GM18951 (cell line): ENCODE measurements at regions not wholly inside any gene's neighbourhood (a gene's known extent, or its start where the extent isn't known, plus 50 kb on each side); places are given as distances from the start of the nearest gene placed in this dataset.

Experiments
- POLR2A ChIP-seq: IDR thresholded peaks from 4 replicates; pipeline ENCODE4 v1.6.1; 2011; ENCODE audit warnings: mild to moderate bottlenecking; ENCODE audit not compliant: insufficient read length, insufficient read depth; ENCODE audit errors: extremely low read depth
- in situ Hi-C: fragments of 300-500 bp; cut with MboI; formaldehyde crosslinking; loops from one replicate; pipeline ENCODE4 v1.12.0; 2022; ENCODE audit warnings: low sequenced_read_pairs, mixed read lengths, inconsistent platforms; ENCODE audit not compliant: unreplicated experiment

- in situ Hi-C loops: no loop called here
- TF ChIP-seq POLR2A: no peak
Observed at GRCh38 chr9:106065579-106066214, 371.4 kb downstream of the TMEM38B start.

GRCh38 chr9:106066940-106067524 is 372.7 kb downstream of the TMEM38B start:
- no peak for TF ChIP-seq POLR2A
- in situ Hi-C loops: no loop called here

- no peak for TF ChIP-seq POLR2A
- in situ Hi-C loops: no loop called here
Observed at GRCh38 chr9:106069241-106069640, 374.9 kb downstream of the TMEM38B start.

- TF ChIP-seq POLR2A: no peak
- in situ Hi-C loops: no loop called here
Observed at GRCh38 chr9:106072421-106072820, 378.1 kb downstream of the TMEM38B start.

- TF ChIP-seq POLR2A: no peak
- in situ Hi-C loops: no loop called here
Observed at GRCh38 chr9:106074006-106074405, 379.7 kb downstream of the TMEM38B start.

GRCh38 chr9:106075236-106075959 is 381.1 kb downstream of the TMEM38B start:
- in situ Hi-C loops: no loop called here
- TF ChIP-seq POLR2A: no peak

GRCh38 chr9:106075960-106076327 is 381.6 kb downstream of the TMEM38B start:
- no peak for TF ChIP-seq POLR2A
- in situ Hi-C loops: no loop called here

GRCh38 chr9:106076711-106077110 is 382.4 kb downstream of the TMEM38B start:
- in situ Hi-C loops: no loop called here
- TF ChIP-seq POLR2A: no peak

- no peak for TF ChIP-seq POLR2A
- in situ Hi-C loops: no loop called here
Observed at GRCh38 chr9:106077731-106078130, 383.4 kb downstream of the TMEM38B start.

GRCh38 chr9:106082621-106083020 is 388.3 kb downstream of the TMEM38B start:
- no peak for TF ChIP-seq POLR2A
- in situ Hi-C loops: no loop called here

- TF ChIP-seq POLR2A: no peak
- in situ Hi-C loops: no loop called here
Observed at GRCh38 chr9:106084702-106085101, 390.4 kb downstream of the TMEM38B start.

GRCh38 chr9:106085479-106085878 is 391.1 kb downstream of the TMEM38B start:
- TF ChIP-seq POLR2A: no peak
- in situ Hi-C loops: no loop called here

- TF ChIP-seq POLR2A: no peak
- in situ Hi-C loops: no loop called here
Observed at GRCh38 chr9:106092083-106092482, 397.7 kb downstream of the TMEM38B start.

- in situ Hi-C loops: no loop called here
- no peak for TF ChIP-seq POLR2A
Observed at GRCh38 chr9:106102821-106103220, 408.5 kb downstream of the TMEM38B start.
